ENCODE measurements at regions not wholly inside any gene's neighbourhood (a gene's known extent, or its start where the extent isn't known, plus 50 kb on each side); places are given as distances from the start of the nearest gene placed in this dataset.

DNA sequence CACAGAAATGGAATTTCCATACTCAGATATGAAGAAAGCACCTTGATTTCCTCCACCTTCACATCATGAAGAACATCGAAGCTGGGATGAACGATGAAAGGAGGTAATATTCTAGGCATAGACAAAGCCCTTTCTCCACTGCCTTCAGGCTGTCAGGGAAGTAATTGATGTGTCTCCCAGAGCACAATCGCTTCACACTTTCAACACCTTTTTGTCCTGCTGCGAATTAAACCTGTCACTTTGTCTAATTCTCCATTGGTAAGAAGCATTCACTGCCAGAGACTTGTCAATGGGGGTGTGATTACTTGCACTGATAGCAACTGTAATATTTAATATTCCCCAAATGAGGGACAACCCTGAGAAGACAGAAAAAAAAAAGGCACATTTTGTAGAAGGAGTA, 260.1 kb downstream of the ETS1 start:
- DNase-seq (ENCODE audit: low read depth in 2 of 2), result no peak

DNA sequence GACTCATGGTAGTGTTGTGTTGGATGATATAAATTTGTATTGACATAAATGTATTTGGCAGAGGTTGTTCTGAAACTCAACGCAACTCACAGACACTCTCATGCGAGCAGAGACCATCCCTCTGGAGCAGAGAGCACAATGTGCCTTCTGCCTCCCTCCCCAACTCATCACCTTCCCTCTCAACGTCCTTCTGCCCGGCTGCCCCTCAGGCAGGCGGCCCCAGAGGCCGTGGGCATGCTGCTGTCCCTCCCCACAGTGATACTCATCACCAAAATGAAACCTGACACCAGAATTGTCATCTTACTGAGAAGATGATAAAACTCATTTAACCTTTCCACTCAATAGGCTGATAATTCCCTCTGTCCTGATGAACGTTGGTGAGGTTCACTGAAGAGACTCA, 260.6 kb downstream of the ETS1 start:
- DNase-seq (ENCODE audit: low read depth in 2 of 2), result no peak

DNA sequence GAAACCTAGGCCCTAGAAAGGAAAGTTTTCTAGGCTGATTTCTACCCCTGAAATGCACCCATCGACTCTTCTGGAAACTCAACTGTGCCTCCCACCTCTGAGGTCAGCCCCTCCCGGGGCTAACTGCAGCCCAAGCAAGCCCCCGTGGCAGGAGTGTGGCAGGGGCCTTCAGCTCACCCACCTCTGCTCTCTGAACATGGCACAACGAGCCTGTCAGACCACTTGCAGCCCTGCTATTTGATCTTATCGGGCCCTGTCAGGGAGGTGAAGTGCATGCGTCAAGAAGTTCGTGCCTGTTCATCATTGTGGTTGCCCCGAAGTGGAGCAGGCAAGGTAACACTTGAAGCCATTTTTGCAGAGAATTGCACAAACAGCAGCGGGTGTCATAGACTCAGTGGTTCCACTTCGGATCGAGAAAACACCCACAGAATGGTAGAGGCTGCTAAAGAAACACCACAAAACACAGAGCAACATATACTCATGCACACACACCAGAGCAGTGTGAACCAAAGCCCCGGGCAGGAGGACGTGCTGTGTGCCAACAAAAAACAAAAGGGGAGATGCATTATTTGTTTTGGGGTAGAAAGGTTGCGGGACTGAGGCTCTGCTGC, 262.7 kb downstream of the ETS1 start:
- DNase-seq (ENCODE audit: low read depth in 2 of 2), result peak; percentile 46 to 75

DNA sequence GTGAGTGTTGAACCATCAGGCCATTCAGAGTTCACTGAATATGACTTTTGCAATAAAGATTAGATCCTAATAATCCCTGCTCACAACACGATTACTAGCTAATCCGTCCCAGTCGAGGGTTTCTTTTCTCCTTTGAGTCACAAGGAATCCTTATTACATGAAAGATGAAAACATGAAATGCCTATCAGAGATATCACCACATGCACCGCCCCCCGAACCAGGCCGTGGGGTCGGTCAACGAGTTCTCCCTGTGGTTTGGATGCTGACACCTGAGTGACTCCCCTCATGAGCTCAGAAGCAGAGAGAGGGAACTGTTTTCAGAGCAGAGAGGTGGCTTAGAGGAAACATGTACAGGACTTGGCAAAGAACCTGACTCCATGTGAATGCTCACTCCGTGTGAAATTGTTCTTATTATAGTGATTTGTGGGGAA, 263.3 kb downstream of the ETS1 start:
- DNase-seq (ENCODE audit: low read depth in 2 of 2), result peak; percentile 63 to 71

DNA sequence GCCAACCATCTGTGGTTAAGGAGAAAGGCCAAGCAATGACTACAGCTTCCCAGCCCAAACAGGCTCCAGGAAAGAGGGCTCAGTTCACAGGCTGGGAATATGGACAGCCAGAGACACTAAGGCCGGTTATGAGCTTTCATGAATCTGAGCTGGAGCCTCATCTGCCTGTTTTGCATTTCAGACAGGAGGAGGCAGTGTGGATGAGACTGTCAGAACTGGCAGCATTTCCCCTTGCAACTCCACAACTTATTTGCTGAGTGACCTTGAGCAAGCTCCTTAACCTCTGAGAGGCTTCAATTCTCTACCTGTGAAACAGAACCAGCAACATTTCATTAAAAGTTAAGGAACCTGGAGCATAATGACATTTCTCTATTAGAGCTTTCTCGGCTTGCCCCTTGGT, 264.0 kb downstream of the ETS1 start:
- no peak for DNase-seq (ENCODE audit: low read depth in 2 of 2)

DNA sequence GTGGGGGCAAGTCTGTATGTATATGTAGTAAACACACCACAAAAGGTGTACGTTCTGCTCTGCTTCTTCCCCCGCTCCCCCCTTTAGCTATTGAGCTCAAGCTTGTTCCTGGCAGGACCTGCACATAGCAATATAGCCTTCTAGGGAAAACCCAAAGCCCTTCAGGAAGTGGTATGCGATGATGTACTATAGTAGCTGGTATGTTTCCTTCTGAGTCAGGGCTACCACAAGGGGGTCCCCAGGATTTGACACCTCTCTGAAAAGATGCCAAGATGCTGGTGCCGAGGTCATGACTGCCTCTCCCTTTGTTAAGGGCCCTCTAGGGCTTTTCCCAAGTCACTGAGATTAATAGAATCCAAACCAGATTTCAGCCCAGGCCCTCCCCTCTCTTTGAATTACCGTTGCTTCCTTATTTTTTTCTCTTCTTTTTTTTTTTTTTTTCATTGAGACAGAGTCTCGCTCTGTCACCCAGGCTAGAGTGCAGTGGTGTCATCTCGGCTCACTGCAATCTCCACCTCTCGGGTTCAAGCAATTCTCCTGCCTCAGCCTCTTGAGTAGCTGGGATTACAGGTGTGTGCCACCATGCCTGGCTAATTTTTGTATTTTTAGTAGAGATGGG, 268.4 kb downstream of the ETS1 start:
- peak; percentile 58 to 67 for DNase-seq (ENCODE audit: low read depth in 2 of 2)

DNA sequence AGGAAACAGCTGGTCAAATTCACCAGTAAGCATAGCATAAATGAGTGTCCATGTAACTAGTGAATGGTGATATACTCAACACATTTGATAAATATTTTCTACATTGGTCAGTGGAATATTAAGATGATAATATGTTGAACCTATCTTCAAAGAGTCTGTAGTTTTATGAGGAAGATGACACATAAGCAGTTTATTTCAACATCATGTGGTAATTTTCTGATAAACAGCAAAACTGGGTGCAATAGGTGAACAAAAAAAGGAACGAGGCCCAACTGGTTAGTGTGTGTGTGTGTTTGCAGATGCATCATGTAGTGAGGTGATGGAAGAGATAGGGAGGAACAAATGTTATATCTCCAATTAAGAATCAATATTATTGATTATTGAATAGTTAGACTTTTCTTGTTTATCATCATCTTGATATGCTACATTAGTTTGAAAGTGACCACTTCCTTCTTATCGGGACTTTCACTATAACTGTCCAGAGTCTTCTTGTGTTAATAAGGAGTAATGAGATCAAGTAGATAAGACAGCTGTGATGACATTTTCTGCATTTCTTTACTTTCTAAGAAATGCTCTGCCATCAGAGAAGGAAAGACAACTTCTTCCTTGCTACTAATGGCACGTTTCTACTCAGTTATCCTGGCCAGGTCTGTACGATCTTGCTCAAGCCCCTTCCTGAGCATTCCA, 270.7 kb downstream of the ETS1 start:
- no peak for DNase-seq (ENCODE audit: low read depth in 2 of 2)

DNA sequence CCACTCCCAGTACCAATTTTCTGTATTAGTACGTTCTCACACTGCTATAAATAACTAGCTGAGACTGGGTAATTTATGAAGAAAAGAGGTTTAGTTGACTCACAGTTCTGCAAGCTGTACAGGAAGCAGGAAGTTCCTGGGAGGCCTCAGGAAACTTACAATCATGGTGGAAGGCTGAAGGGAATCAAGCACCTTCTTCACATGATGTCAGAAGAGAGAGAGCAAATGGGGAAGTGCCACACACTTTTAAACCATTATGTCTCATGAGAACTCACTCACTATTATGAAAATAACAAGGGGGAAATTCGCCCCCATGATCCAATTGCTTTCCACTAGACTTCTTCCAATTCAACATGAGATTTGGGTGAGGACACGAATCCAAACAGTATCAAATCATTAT, 271.4 kb downstream of the ETS1 start:
- DNase-seq (ENCODE audit: low read depth in 2 of 2), result no peak

DNA sequence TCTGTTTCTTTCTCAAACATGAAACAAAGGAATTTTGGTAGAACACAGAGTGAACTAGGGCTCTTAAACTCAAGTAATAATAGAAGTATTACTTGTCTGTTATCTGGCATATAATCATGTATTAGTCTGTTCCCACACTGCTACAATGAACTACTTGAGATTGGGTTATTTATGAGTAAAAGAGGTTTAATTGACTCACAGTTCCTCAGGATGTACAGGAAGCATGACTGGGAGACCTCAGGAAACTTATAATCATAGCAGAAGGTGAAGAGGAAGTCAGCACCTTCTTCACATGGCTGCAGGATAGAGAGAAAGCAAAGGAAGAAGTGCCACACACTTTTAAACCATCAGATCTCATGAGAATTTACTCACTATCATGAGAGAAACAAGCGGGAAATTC, 273.4 kb downstream of the ETS1 start:
- DNase-seq (ENCODE audit: low read depth in 2 of 2), result no peak

DNA sequence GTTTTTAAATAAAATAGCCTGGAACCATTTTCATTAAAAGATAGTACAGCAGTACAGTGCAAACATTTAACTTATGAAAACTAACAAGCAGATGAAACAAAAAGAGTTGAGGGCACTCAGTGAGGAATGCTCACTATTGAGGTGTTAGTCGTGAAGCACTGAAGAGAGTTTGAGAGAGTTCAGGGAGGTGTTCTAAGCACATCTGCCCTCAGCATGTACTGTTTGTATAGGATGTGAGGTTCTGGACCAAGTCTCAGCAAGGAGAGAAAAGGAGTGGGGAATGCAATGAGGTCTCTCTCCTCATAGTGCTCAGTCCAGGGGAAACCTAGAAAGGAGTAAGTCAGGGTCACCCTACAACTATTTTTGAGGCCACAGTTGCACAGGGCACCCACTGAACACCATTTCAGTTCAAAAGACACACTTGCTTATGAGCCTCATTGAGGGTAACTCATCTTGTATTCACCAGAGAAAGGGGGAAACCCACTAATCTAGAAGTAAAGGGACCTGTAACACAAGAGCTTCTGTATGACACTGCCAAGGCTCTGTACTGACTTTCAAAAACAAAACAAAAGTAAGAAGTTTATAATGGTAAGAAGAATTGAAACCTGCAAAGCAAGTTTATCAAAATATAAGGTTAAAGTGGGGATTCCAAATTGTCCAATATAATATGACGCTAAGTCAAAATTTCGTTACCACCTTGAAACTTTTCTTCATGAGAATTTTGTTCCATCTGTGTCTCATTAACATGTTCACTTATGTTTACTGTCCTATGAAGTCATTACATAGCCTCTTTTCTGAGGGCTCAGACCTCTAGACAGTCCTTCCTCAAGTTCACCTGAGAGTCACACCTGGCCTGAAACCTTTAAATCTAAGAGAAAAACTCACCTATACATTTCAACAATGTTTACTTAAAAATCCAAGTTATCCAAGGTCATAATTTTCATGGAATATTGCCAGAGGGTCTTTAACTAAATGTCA, 275.3 kb downstream of the ETS1 start:
- DNase-seq (ENCODE audit: low read depth in 2 of 2), result no peak

DNA sequence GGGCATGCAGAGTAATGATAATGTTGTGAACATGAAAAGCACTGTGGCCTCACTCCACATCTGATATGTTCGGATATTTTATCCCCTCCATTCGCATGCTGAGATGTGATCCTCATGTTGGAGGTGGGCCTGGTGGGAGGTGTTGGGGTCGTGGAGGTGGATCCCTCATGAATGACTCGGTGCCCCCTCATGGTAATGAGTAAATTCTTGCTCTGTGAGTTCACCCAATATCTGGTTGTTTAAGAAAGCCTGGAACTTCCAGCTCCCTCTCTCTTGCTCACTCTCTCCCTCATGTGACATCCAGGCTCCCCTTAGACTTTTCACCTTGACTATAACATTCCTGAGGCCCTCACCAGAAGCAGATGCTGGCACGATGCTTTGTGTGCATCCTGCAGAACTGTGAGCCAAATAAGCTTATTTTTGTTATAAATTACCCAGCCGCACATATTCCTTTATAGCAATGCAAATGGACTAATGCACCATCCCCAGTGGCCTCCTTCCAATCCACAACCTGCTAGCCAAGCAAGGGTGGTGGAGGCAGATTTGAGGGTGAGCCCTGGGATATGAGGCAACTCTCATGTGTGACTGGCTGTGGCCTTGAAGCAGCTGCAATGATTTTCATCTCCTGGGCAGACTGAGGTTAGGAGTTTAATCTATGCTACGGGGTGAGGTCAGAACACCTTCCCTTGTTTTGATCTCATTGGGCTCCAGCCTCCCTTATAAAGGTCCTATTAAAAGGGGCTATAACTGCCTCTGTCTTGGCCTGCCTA, 276.5 kb downstream of the ETS1 start:
- no peak for DNase-seq (ENCODE audit: low read depth in 2 of 2)

DNA sequence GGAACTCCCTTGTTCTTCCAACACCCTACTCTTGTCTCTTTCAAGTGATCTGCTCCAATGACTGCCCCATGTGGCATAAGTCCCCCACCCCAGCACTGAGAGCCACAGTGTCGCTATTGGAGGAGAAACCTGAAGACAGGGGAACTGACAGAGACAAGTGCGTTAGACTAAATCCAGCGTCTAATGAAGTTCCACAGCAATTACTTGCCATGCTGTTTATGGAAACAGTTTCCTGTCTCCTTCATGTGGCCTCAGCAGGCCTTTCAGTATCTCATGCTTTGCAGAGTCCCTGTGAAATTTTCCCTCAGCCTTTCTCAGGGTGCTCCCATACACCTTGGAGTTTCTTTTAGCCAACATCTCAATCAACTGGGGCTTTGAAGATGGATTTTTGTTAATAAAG, 277.4 kb downstream of the ETS1 start:
- DNase-seq (ENCODE audit: low read depth in 2 of 2), result no peak

DNA sequence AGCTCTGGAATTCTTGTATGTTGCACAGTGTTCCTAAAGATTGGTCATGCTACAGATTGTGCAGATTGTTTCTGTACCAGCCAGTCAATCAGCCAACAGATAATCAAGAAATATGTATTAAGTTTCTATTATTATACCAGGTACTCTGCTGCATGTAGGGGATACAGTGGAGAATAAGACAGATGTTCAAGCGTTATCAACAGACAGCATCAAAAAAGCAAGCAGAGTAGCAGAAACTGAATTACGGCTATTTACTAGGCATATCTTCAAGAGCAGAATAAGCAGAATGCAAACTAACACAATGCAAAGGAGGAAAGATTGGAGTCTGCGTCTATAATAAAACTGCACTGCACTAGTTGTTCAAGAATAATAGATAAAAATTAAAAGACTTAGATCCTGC, 278.6 kb downstream of the ETS1 start:
- DNase-seq (ENCODE audit: low read depth in 2 of 2), result no peak

DNA sequence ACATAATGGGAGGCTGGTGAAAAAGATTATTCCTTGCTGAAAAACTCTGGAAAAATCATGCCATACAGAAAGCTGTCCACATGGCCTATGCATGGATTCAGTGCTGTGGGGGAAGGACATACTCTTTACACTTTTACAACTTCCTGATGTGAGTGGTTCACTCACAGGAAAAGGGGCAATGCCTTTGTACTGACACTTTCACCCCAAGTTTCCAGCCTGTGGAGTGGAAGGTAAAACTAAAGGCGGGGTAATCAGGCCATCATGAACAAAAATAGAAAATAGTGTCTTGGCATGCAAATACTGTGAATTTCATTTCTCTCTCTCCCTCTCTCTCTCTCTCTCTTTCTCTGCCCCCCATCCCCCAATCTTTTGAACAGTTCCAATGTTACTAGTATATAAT, 281.8 kb downstream of the ETS1 start:
- no peak for DNase-seq (ENCODE audit: low read depth in 2 of 2)

DNA sequence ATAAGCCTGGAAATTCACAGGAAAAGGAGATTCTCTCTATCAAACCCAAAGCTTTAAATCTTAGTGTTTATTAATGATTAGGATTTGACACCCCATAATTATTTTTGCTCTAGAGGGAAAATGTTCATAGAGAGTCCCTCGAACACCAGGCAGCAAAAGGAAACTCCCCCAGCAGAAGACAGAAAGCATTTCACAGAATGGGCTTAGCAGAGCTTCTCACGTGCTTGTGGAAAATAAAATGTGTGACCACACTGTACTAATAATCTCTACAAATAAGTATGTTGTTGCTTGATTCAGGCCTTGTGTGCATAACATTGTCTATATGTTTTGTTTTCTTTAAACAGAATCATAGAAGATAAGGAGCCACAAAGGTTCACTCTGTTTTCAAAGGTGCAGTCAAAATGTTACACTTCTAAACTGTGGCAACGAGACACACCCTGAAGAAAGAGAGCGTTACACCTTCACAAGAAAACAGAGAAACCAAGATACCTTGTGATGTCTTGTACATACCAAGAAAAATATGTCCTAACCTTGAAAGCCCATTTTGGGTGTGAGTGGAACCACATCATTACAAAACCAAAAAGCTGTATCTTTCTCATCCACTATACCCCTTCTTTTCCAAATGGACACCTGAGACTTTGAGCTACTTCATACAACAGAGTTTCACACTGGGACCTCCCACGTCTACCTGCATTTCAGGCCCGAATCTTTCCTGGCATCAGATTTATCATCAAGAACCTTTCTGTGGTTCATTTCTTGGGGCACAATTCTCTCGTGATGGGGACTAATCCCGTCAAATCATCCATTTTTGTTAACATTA, 282.5 kb downstream of the ETS1 start:
- DNase-seq (ENCODE audit: low read depth in 2 of 2), result no peak

DNA sequence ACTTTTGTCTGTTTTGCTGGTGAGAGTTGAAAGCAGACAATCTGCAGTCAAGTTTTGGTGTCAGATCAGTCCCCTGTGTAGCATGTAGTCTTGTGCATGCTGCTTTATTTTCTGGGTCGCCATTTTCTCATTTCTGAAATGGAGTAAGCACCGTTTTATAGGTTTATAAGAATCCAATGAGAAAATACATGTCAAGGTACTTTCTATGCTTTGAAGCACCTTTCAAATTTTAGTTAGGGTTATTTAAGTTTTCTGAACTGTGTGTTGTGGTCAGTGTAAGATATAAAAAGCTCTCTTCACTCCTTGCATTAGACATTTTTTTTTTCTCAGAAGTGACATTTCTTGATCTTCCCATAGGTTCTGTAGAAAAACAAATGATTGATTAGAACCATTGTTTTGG, 283.2 kb downstream of the ETS1 start:
- no peak for DNase-seq (ENCODE audit: low read depth in 2 of 2)

DNA sequence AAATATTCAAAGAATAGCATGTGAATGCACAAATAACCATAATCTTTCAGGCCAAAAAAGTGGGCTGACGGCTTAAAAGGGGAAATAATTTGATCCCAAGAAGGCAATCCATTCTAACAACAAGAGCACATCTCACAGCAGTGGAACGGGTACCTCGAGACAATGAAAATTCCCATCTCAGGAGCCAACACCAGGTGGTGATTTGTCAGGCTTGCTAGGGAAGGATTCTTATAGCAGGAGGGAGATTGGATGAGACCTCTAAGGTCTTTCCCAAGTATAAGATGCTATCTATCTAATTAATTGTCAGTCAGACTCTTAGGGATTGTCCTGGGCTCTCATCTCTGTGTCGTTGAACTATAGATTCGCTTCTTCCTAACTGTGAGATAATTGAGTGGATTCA, 284.0 kb downstream of the ETS1 start:
- no peak for DNase-seq (ENCODE audit: low read depth in 2 of 2)

DNA sequence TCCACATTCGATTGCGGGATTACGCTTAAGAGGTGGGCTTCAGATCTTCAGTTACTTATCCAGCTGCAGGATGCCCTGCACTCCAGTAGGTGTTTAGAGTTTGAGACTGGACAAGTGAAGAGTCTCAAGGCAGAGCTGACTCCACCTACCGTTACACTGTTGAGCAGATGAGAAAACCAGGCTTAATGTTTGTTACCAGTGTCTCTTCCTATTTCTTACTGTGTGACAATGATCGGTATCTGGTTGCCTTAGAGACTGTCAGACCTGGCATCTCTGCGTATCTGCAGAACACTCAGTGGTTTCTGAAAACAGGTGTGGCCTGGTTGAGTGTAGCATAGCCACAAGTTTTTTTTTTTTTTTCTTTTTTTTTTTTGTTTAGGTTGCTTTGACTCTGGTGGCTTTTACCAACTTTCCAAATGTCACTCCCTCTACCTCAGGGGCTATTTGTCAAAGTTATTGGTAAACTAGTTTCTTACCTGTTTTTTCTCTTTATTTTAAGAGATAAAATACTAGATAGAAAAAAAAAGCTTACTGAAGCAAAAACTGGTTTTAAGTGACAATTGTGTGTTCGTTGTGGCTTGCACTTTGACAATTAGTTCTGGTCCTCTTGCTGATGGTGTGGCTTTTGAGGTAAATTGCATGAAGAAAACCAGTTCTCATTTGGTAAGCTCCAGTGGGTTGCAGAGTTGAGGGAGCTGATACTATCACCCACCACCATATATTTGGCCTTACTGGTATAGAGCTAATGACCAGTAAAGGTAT, 284.8 kb downstream of the ETS1 start:
- DNase-seq (ENCODE audit: low read depth in 2 of 2), result no peak

DNA sequence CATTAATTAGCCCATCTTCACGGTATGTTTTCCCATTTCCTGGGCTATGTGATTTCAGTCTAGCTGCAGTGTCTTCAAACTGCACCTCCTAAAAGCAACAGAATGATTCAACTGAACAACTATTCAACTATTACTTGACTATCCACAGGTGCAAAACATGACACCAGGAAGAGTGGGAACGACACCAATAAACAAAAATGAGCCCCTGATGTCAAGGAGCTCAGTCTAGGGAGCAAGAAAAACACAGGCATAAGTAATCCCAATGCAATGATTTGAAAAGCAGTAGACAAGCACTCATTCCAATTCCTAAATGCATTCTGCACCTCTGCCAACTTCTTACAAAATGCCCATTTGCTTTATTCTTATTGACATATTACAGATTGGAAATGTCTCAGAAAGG, 285.6 kb downstream of the ETS1 start:
- no peak for DNase-seq (ENCODE audit: low read depth in 2 of 2)

DNA sequence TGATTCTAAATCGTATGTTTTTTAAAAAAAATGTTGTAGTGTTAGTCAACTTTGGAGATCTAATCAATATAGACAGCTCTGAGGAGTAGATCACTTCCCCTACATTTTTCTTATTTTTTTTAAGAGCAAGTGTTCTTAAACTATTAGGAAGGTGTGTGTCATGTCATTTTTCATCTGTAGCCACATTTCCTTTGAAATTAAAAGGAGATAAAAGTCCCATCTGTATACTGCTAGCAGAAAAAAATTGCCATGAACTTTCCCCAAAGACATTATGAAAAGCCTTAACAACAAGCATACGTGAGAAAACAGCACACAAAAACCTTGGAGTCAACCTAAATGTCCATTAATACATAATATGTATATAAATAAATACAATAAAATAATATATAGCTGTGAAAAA, 286.6 kb downstream of the ETS1 start:
- DNase-seq (ENCODE audit: low read depth in 2 of 2), result no peak
